Right lobe of liver (tissue), 6 donors: ENCODE measurements at regions not wholly inside any gene's neighbourhood (a gene's known extent, or its start where the extent isn't known, plus 50 kb on each side); places are given as distances from the start of the nearest gene placed in this dataset.
"Not testable (repeated sequence)": the region's sequence is repeated elsewhere in the genome, so short reads cannot be mapped to it uniquely, and the experiment has no call there.

Source experiments
- ATAC-seq, 4 donors: fragments of 200-7000 bp; cut with Tn5 transposase; one replicate each; pipeline ENCODE4 v1.9.1; 2020; ENCODE audit warnings: mild to moderate bottlenecking in 4 of 4, moderate library complexity in 4 of 4
- DNase-seq, 3 donors: peaks; one replicate each; pipeline ENCODE4 v3.0.0-alpha.2; 2020
- H3K27ac ChIP-seq, 3 donors: fragments of 200-600 bp; one replicate each; pipeline ENCODE4 v1.8.0; 2022
- H3K27me3 ChIP-seq, 2 donors: fragments of 200-600 bp; one replicate each; pipeline ENCODE4 v1.8.0; 2022
- H3K36me3 ChIP-seq, 4 donors: fragments of 200-600 bp; sonication (generic) in 1 of 4; one replicate each; pipeline versions ENCODE4 v1.5.1 to v1.8.0; 2017 to 2022; ENCODE audit warnings: control low read depth in 1 of 4
- H3K4me1 ChIP-seq, 4 donors: fragments of 200-600 bp; sonication (generic) in 1 of 4; one replicate each; pipeline versions ENCODE4 v1.5.1 to v1.8.0; 2017 to 2022; ENCODE audit warnings: control low read depth in 1 of 4
- H3K4me3 ChIP-seq, 3 donors: fragments of 200-600 bp; one replicate each; pipeline ENCODE4 v1.8.0; 2022
- H3K9me3 ChIP-seq, 4 donors: fragments of 200-600 bp; sonication (generic) in 1 of 4; one replicate each; pipeline versions ENCODE4 v1.5.1 to v1.8.0; 2017 to 2022; ENCODE audit warnings: control low read depth in 1 of 4
- CTCF ChIP-seq, 4 donors: fragments of 200-600 bp in 3 of 4; fragments of 450-650 bp in 1 of 4; IDR thresholded peaks; one replicate each; pipeline versions ENCODE4 v1.5.1 to v1.8.0; 2016 to 2022; ENCODE audit warnings: antibody characterized with exemption in 4 of 4, mild to moderate bottlenecking in 2 of 4
- POLR2A ChIP-seq: fragments of 450-650 bp; IDR thresholded peaks from one replicate; pipeline ENCODE4 v1.6.1; 2017; ENCODE audit warnings: antibody characterized with exemption, mild to moderate bottlenecking
- WGBS: methylation state at CpG from one replicate; pipeline ENCODE4 v1.1.6; 2018; ENCODE audit warnings: low coverage, low lambda C conversion rate; ENCODE audit not compliant: insufficient coverage; ENCODE audit errors: missing lambda C conversion rate; 5-methylcytosine and 5-hydroxymethylcytosine counted together
- intact Hi-C, 2 donors: fragments of 100-400 bp; cut with DNase I; formaldehyde crosslinking; loops; one replicate each; pipeline versions ENCODE4 v1.11.2 to v1.14.1; 2022
- donor health status: DM: no; HTN: yes; CAD: no.
- donor health status: DM: no; HTN: no; CAD: no.
- donor health status: DM: no; HTN: no; CAD: no.
- donor health status: DM: no; HTN: yes; CAD: no.
- donor health status: DM: no; HTN: yes; CAD: no.

- Histone ChIP-seq H3K9me3 (no peaks in the 10 kb centered on the region), H3K36me3 (no peaks in the 10 kb centered on the region), H3K27ac (no peak overlapping the region), H3K4me3 (no peak overlapping the region), H3K4me1 (no peaks in the 10 kb centered on the region), H3K27me3 (no peaks in the 10 kb centered on the region)
- ATAC-seq (no peak), DNase-seq (no peak)
- WGBS = 33% methylated on average over 1 of the region's 2 CpGs
- intact Hi-C loops = no loop called here
- TF ChIP-seq CTCF (IDR thresholded peaks at IDR 0.05) (no peak), POLR2A (no peak)
Measured at GRCh38 chr12:74780182-74780849, 242.7 kb downstream of the ATXN7L3B start.

GRCh38 chr12:74780850-74781241 lies 243.2 kb downstream of the ATXN7L3B start:
- ATAC-seq, intact Hi-C loops, DNase-seq, H3K4me1 ChIP-seq, H3K27ac ChIP-seq, H3K4me3 ChIP-seq, H3K36me3 ChIP-seq, H3K27me3 ChIP-seq, H3K9me3 ChIP-seq: not testable (repeated sequence)
- WGBS = 10% methylated on average over 1 of the region's 1 CpG

GRCh38 chr12:74781991-74782485 lies 244.4 kb downstream of the ATXN7L3B start:
- Histone ChIP-seq H3K27me3 (no peaks in the 10 kb centered on the region), H3K27ac (no peak overlapping the region), H3K4me1 (no peaks in the 10 kb centered on the region), H3K9me3 (no peaks in the 10 kb centered on the region), H3K4me3 (no peak overlapping the region), H3K36me3 (no peaks in the 10 kb centered on the region)
- DNase-seq (no peak), ATAC-seq (no peak)
- 50% methylated on average over 1 of the region's 1 CpG for WGBS
- intact Hi-C loops = no loop called here
- TF ChIP-seq POLR2A (no peak), CTCF (IDR thresholded peaks at IDR 0.05) (no peak)

GRCh38 chr12:74790931-74791330 lies 253.3 kb downstream of the ATXN7L3B start:
- no peak overlapping the region for H3K4me3 ChIP-seq
- intact Hi-C loops = no loop called here
- H3K9me3 ChIP-seq = no peaks in the 10 kb centered on the region
- TF ChIP-seq POLR2A (no peak), CTCF (IDR thresholded peaks at IDR 0.05) (no peak)
- no peaks in the 10 kb centered on the region for H3K36me3 ChIP-seq
- 62% methylated on average over 3 of the region's 6 CpGs for WGBS
- no peak for ATAC-seq
- no peak overlapping the region for H3K27ac ChIP-seq
- DNase-seq = no peak
- no peaks in the 10 kb centered on the region for H3K4me1 ChIP-seq
- no peaks in the 10 kb centered on the region for H3K27me3 ChIP-seq

- H3K27ac ChIP-seq = no peak overlapping the region
- TF ChIP-seq CTCF (IDR thresholded peaks at IDR 0.05) (no peak), POLR2A (no peak)
- no peaks in the 10 kb centered on the region for H3K9me3 ChIP-seq
- no peaks in the 10 kb centered on the region for H3K4me1 ChIP-seq
- H3K27me3 ChIP-seq = no peaks in the 10 kb centered on the region
- ATAC-seq = no peak
- no peak overlapping the region for H3K4me3 ChIP-seq
- intact Hi-C loops = no loop called here
- no peaks in the 10 kb centered on the region for H3K36me3 ChIP-seq
- DNase-seq = no peak
- WGBS = 45% methylated on average over 1 of the region's 1 CpG
Measured at GRCh38 chr12:74791365-74791764, 253.7 kb downstream of the ATXN7L3B start.
